Jurkat, Clone E6-1 (cell line): ENCODE measurements at regions not wholly inside any gene's neighbourhood (a gene's known extent, or its start where the extent isn't known, plus 50 kb on each side); places are given as distances from the start of the nearest gene placed in this dataset.
"Not testable (repeated sequence)": the region's sequence is repeated elsewhere in the genome, so short reads cannot be mapped to it uniquely, and the experiment has no call there.

Experiments
- DNase-seq: peaks from one replicate; pipeline ENCODE4 v3.0.0-alpha.2; 2011; ENCODE audit warnings: low read depth, low spot score
- H3K4me3 ChIP-seq: 2 replicates; pipeline ENCODE4 v1.5.1; 2011; ENCODE audit warnings: mild to moderate bottlenecking, low read length, control low read depth, moderate library complexity

- DNase-seq: no peak
- H3K4me3 ChIP-seq: no peak overlapping the region
Measured at GRCh38 chr4:188942606-188943005, 803.4 kb downstream of the TRIML1 start.

- DNase-seq: no peak
- H3K4me3 ChIP-seq: no peak overlapping the region
Measured at GRCh38 chr4:188949596-188949995, 810.4 kb downstream of the TRIML1 start.

- no peak overlapping the region for H3K4me3 ChIP-seq
- DNase-seq: no peak
Measured at GRCh38 chr4:188955066-188955465, 815.8 kb downstream of the TRIML1 start.

- no peak overlapping the region for H3K4me3 ChIP-seq
- no peak for DNase-seq
Measured at GRCh38 chr4:188956566-188956965, 817.3 kb downstream of the TRIML1 start.

GRCh38 chr4:188958346-188958745, 819.1 kb downstream of the TRIML1 start:
- DNase-seq: no peak
- H3K4me3 ChIP-seq: no peak overlapping the region

GRCh38 chr4:188959424-188959823, 820.2 kb downstream of the TRIML1 start:
- H3K4me3 ChIP-seq: no peak overlapping the region
- no peak for DNase-seq

- DNase-seq: no peak
- no peak overlapping the region for H3K4me3 ChIP-seq
Measured at GRCh38 chr4:188960411-188961093, 821.3 kb downstream of the TRIML1 start.

- DNase-seq: peak; percentile 14
- no peak overlapping the region for H3K4me3 ChIP-seq
Measured at GRCh38 chr4:188971125-188971524, 831.9 kb downstream of the TRIML1 start.

GRCh38 chr4:188975271-188975670, 836.0 kb downstream of the TRIML1 start:
- DNase-seq: no peak
- no peak overlapping the region for H3K4me3 ChIP-seq

GRCh38 chr4:188976644-188977115, 837.4 kb downstream of the TRIML1 start:
- H3K4me3 ChIP-seq: no peak overlapping the region
- no peak for DNase-seq

- not testable (repeated sequence) for H3K4me3 ChIP-seq, DNase-seq
Measured at GRCh38 chr4:188977232-188977631, 838.0 kb downstream of the TRIML1 start.

GRCh38 chr4:188984518-188984917, 845.3 kb downstream of the TRIML1 start:
- no peak for DNase-seq
- H3K4me3 ChIP-seq: no peak overlapping the region

GRCh38 chr4:188986271-188986689, 847.0 kb downstream of the TRIML1 start:
- no peak overlapping the region for H3K4me3 ChIP-seq
- DNase-seq: no peak

GRCh38 chr4:188987011-188987410, 847.8 kb downstream of the TRIML1 start:
- H3K4me3 ChIP-seq: no peak overlapping the region
- DNase-seq: no peak

- DNase-seq: no peak
- no peak overlapping the region for H3K4me3 ChIP-seq
Measured at GRCh38 chr4:188988131-188988530, 848.9 kb downstream of the TRIML1 start.

GRCh38 chr4:188989371-188989770, 850.1 kb downstream of the TRIML1 start:
- no peak overlapping the region for H3K4me3 ChIP-seq
- no peak for DNase-seq

- no peak overlapping the region for H3K4me3 ChIP-seq
Measured at GRCh38 chr4:188992706-188993105, 853.5 kb downstream of the TRIML1 start.

GRCh38 chr4:188993871-188994270, 854.6 kb downstream of the TRIML1 start:
- DNase-seq: no peak
- no peak overlapping the region for H3K4me3 ChIP-seq

More at GRCh38 chr4:188992706-188993105, 853.5 kb downstream of the TRIML1 start:
- no peak for DNase-seq

- DNase-seq: peak; percentile 1
- H3K4me3 ChIP-seq: no peak overlapping the region
Measured at GRCh38 chr4:189001283-189001970, 862.2 kb downstream of the TRIML1 start.

- H3K4me3 ChIP-seq: no peak overlapping the region
- DNase-seq: no peak
Measured at GRCh38 chr4:189001971-189002450, 862.8 kb downstream of the TRIML1 start.
